Keratinocyte (primary cell): ENCODE measurements at regions not wholly inside any gene's neighbourhood (a gene's known extent, or its start where the extent isn't known, plus 50 kb on each side); places are given as distances from the start of the nearest gene placed in this dataset.

ENCODE experiments used
- CTCF ChIP-seq, 3 experiments: IDR thresholded peaks in 1 of 3; conservative IDR thresholded peaks in 1 of 3; optimal IDR thresholded peaks in 1 of 3; 2 replicates in 2 of 3; 3 replicates in 1 of 3; pipeline versions ENCODE3 to v1.5.1; 2011; ENCODE audit warnings: low read length in 3 of 3, mild to moderate bottlenecking in 3 of 3, moderate library complexity in 2 of 3, control low read depth in 1 of 3, inconsistent platforms in 1 of 3; ENCODE audit not compliant: insufficient read depth in 2 of 3; ENCODE audit errors: extremely low read depth in 1 of 3
- EZH2 ChIP-seq: IDR thresholded peaks from one replicate; pipeline ENCODE4 v1.6.1; 2012; ENCODE audit warnings: inconsistent platforms, mild to moderate bottlenecking, low read length, moderate library complexity

- TF ChIP-seq CTCF (optimal IDR thresholded peaks at IDR 0.05 in 1 of 3, IDR thresholded peaks at IDR 0.05 in 1 of 3, conservative IDR thresholded peaks at IDR 0.05 in 1 of 3; ENCODE audit: extremely low read depth in 1 of 3, insufficient read depth in 2 of 3, low read length in 3 of 3) (no peak), EZH2 (no peak)
Measured at GRCh38 chr6:113526553-113526952, 330.6 kb upstream of the MARCKS start.
